ENCODE measurements at regions not wholly inside any gene's neighbourhood (a gene's known extent, or its start where the extent isn't known, plus 50 kb on each side); places are given as distances from the start of the nearest gene placed in this dataset.

GRCh38 chr2:23145460-23145859 lies 239.5 kb upstream of the KLHL29 start:
- FAIRE-seq: no peak

GRCh38 chr2:23146011-23146410 lies 239.0 kb upstream of the KLHL29 start:
- no peak for FAIRE-seq
- no TSS peak for BruUV-seq (replicated peaks)
- no peak overlapping the region for H3K9ac ChIP-seq (ENCODE audit: insufficient read depth, low read depth, low read length)
- TF ChIP-seq HNRNPUL1 (IDR thresholded peaks at IDR 0.05; ENCODE audit: low read depth, low read length): no peak
- TF ChIP-seq ONECUT2 (CRISPR knock-in tag; IDR thresholded peaks at IDR 0.05): no peak
- TF ChIP-seq ZMYM4 (CRISPR knock-in tag; IDR thresholded peaks at IDR 0.05): no peak
- TF ChIP-seq ZC3H13 (CRISPR knock-in tag; IDR thresholded peaks at IDR 0.05): no peak
- no peak for TF ChIP-seq CEBPB (IDR thresholded peaks at IDR 0.05; ENCODE audit: borderline replicate concordance, low read depth, low read length)
- TF ChIP-seq KMT2A (CRISPR knock-in tag; IDR thresholded peaks at IDR 0.05): no peak
- no peak for TF ChIP-seq DPF2 (CRISPR knock-in tag; IDR thresholded peaks at IDR 0.05; ENCODE audit: borderline replicate concordance, low read depth)
- TF ChIP-seq, protein P1, sequence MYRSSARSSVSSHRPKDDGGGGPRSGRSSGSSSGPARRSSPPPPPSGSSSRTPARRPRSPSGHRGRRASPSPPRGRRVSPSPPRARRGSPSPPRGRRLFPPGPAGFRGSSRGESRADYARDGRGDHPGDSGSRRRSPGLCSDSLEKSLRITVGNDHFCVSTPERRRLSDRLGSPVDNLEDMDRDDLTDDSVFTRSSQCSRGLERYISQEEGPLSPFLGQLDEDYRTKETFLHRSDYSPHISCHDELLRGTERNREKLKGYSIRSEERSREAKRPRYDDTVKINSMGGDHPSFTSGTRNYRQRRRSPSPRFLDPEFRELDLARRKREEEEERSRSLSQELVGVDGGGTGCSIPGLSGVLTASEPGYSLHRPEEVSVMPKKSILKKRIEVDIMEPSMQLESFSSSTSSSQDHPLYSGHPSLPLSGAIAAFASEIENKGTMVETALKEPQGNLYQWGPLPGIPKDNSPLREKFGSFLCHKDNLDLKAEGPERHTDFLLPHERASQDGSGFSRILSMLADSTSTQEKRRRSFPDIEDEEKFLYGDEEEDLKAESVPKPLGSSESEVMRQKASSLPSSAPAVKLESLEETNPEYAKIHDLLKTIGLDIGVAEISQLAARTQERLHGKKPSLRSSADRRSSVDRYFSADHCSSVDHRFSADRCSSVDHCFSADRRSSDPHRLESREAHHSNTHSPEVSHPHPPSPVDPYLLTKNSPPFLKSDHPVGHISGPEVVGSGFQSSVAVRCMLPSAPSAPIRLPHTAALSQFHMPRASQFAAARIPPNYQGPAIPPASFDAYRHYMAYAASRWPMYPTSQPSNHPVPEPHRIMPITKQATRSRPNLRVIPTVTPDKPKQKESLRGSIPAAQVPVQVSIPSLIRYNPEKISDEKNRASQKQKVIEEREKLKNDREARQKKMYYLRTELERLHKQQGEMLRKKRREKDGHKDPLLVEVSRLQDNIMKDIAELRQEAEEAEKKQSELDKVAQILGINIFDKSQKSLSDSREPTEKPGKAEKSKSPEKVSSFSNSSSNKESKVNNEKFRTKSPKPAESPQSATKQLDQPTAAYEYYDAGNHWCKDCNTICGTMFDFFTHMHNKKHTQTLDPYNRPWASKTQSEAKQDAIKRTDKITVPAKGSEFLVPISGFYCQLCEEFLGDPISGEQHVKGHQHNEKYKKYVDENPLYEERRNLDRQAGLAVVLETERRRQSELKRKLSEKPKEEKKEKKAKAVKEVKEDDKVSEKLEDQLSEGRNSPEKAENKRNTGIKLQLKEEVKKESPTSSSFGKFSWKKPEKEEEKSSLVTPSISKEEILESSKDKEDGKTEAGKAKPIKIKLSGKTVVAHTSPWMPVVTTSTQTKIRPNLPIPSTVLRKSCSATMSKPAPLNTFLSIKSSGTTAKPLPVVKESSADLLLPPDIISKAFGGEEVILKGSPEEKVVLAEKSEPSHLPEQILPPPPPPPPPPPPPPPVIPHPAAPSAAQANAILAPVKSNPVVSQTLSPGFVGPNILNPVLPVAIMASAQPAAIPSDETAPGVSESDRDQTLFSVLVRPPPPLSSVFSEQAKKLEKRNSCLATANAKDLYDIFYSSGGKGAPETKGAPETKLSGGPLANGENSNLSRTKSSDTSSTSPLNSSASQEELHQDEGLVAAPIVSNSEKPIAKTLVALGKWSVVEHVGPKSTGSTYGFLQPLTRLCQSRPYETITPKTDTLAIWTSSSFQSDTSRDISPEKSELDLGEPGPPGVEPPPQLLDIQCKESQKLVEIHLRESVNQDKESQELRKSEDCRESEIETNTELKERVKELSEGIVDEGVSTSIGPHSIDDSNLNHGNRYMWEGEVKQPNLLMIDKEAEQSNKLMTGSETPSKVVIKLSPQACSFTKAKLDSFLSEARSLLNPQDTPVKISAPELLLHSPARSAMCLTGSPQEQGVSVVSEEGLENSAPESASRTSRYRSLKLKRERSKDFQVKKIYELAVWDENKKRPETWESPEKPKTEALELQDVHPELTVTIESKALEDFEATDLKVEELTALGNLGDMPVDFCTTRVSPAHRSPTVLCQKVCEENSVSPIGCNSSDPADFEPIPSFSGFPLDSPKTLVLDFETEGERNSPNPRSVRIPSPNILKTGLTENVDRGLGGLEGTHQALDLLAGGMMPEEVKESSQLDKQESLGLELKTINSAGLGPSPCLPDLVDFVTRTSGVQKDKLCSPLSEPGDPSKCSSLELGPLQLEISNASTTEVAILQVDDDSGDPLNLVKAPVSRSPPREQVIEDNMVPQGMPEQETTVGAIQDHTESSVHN (CRISPR knock-in tag; IDR thresholded peaks at IDR 0.05): no peak

More at GRCh38 chr2:23145460-23145859, 239.5 kb upstream of the KLHL29 start:
- ChIA-PET CTCF (ENCODE audit: low intra/inter-chr PET ratio, low total read pairs) (no interaction called here), POLR2A (no interaction called here)
- no peak overlapping the region for H3K27ac ChIP-seq (ENCODE audit: extremely low read length, insufficient read depth, low read length)
- ATAC-seq: no peak
- no peaks in the 10 kb centered on the region for H3K79me2 ChIP-seq (ENCODE audit: insufficient read depth, low read length)
- H3K4me1 ChIP-seq (ENCODE audit: insufficient read depth, low read length): no peaks in the 10 kb centered on the region
- H3K9ac ChIP-seq (ENCODE audit: insufficient read depth, low read depth, low read length): no peak overlapping the region
- in situ Hi-C loops (cut with HindIII; ENCODE audit: extremely low pct_ligation_motif_present, low pct_unique_long_range_greater_than_20kb): no loop called here
- H2AFZ ChIP-seq (ENCODE audit: low read length): no peak overlapping the region
- H3K4me2 ChIP-seq (ENCODE audit: low read depth, low read length): no peak overlapping the region
- H4K20me1 ChIP-seq (ENCODE audit: insufficient read depth, low read length): no peaks in the 10 kb centered on the region
- no peak overlapping the region for H3K4me3 ChIP-seq (replicated peaks in 1 of 3; ENCODE audit: insufficient read depth in 1 of 3, low read depth in 2 of 3, low read length in 3 of 3)
- TF ChIP-seq ZBTB1 (CRISPR knock-in tag; IDR thresholded peaks at IDR 0.05; ENCODE audit: borderline replicate concordance) (no peak), ATF7-NPFF (CRISPR knock-in tag; IDR thresholded peaks at IDR 0.05; ENCODE audit: low read depth) (no peak), SMC3 (IDR thresholded peaks at IDR 0.05; ENCODE audit: low read length) (no peak), HNF4A (CRISPR knock-in tag; IDR thresholded peaks at IDR 0.05) (no peak), ZNF414 (CRISPR knock-in tag; IDR thresholded peaks at IDR 0.05) (no peak)
- H3K27me3 ChIP-seq (ENCODE audit: control insufficient read depth in 1 of 2, insufficient read depth in 2 of 2, low read length in 2 of 2): no peaks in the 10 kb centered on the region
- intact Hi-C loops (cut with micrococcal nuclease; ENCODE audit: unreplicated experiment): no loop called here
- DNase-seq (ENCODE audit: low spot score): no peak
- BruUV-seq (replicated peaks): no TSS peak
- no peaks in the 10 kb centered on the region for H3K9me3 ChIP-seq (ENCODE audit: low read length)
- H3K36me3 ChIP-seq (replicated peaks in 1 of 2; ENCODE audit: control insufficient read depth in 1 of 2, insufficient read depth in 2 of 2, low read length in 2 of 2): no peaks in the 10 kb centered on the region

More at GRCh38 chr2:23146011-23146410, 239.0 kb upstream of the KLHL29 start:
- CTCF ChIA-PET (ENCODE audit: low intra/inter-chr PET ratio, low total read pairs): no interaction called here
- ATAC-seq (no peak), DNase-seq (ENCODE audit: low spot score) (no peak)
- no peak overlapping the region for H3K27ac ChIP-seq (ENCODE audit: extremely low read length, insufficient read depth, low read length)
- intact Hi-C loops (cut with micrococcal nuclease; ENCODE audit: unreplicated experiment): no loop called here
- no peaks in the 10 kb centered on the region for H3K79me2 ChIP-seq (ENCODE audit: insufficient read depth, low read length)
- H3K27me3 ChIP-seq (ENCODE audit: control insufficient read depth in 1 of 2, insufficient read depth in 2 of 2, low read length in 2 of 2): no peaks in the 10 kb centered on the region
- H3K4me3 ChIP-seq (replicated peaks in 1 of 3; ENCODE audit: insufficient read depth in 1 of 3, low read depth in 2 of 3, low read length in 3 of 3): no peak overlapping the region
- POLR2A ChIA-PET: no interaction called here
- no peak overlapping the region for H2AFZ ChIP-seq (ENCODE audit: low read length)
- H3K4me2 ChIP-seq (ENCODE audit: low read depth, low read length): no peak overlapping the region
- no peaks in the 10 kb centered on the region for H3K9me3 ChIP-seq (ENCODE audit: low read length)
- no peaks in the 10 kb centered on the region for H3K36me3 ChIP-seq (replicated peaks in 1 of 2; ENCODE audit: control insufficient read depth in 1 of 2, insufficient read depth in 2 of 2, low read length in 2 of 2)
- in situ Hi-C loops (cut with HindIII; ENCODE audit: extremely low pct_ligation_motif_present, low pct_unique_long_range_greater_than_20kb): no loop called here
- 73% methylated on average over 2 of the region's 2 CpGs for WGBS (ENCODE audit: low lambda C conversion rate)
- H3K4me1 ChIP-seq (ENCODE audit: insufficient read depth, low read length): no peaks in the 10 kb centered on the region
- H4K20me1 ChIP-seq (ENCODE audit: insufficient read depth, low read length): no peaks in the 10 kb centered on the region

All from HepG2 (cell line).